Esophagus squamous epithelium (tissue), 5 donors: ENCODE measurements at regions not wholly inside any gene's neighbourhood (a gene's known extent, or its start where the extent isn't known, plus 50 kb on each side); places are given as distances from the start of the nearest gene placed in this dataset.

Source experiments
- DNase-seq: peaks from one replicate; lab custom pipeline; 2025; lab: John Stamatoyannopoulos, UW
- H3K27ac ChIP-seq, 4 donors: fragments of 200-600 bp; sonication (generic); one replicate each; pipeline ENCODE4 v1.5.1; 2016 to 2019; ENCODE audit warnings: mild to moderate bottlenecking in 1 of 4
- H3K27me3 ChIP-seq, 4 donors: fragments of 200-600 bp; sonication (generic); 1 replicate in 3 of 4; 2 replicates in 1 of 4; pipeline versions ENCODE4 v1.5.1 to v1.6.0; 2017 to 2021; ENCODE audit warnings: antibody characterized with exemption in 1 of 4
- H3K36me3 ChIP-seq, 3 donors: fragments of 200-600 bp; sonication (generic); one replicate each; pipeline ENCODE4 v1.5.1; 2016 to 2019
- H3K4me1 ChIP-seq, 3 donors: fragments of 200-600 bp; sonication (generic); one replicate each; pipeline ENCODE4 v1.5.1; 2017 to 2019
- H3K4me3 ChIP-seq, 4 donors: fragments of 200-600 bp; sonication (generic); 1 replicate in 3 of 4; 2 replicates in 1 of 4; pipeline ENCODE4 v1.5.1; 2016 to 2019; ENCODE audit warnings: mild to moderate bottlenecking in 2 of 4, moderate library complexity in 1 of 4
- H3K9me3 ChIP-seq, 3 donors: fragments of 200-600 bp; sonication (generic); one replicate each; pipeline ENCODE4 v1.5.1; 2016 to 2019
- POLR2A ChIP-seq, 4 donors: fragments of 450-650 bp; IDR thresholded peaks; one replicate each; pipeline ENCODE4 v1.6.1; 2017; ENCODE audit warnings: antibody characterized with exemption in 4 of 4, mild to moderate bottlenecking in 4 of 4, moderate library complexity in 3 of 4
- WGBS, 2 donors: methylation state at CpG; one replicate each; pipeline ENCODE4 v1.1.5; 2018; 5-methylcytosine and 5-hydroxymethylcytosine counted together
- intact Hi-C: fragments of 100-400 bp; cut with DNase I; formaldehyde crosslinking; loops from one replicate; pipeline ENCODE4 v1.15.0; 2022
- TF ChIP-seq, protein P1 (sequence below), 6 experiments: fragments of 450-650 bp in 4 of 6; fragments of 200-600 bp in 2 of 6; sonication (generic) in 2 of 6; IDR thresholded peaks; one replicate each; pipeline ENCODE4 v1.5.1; 2016 to 2019; ENCODE audit warnings: antibody characterized with exemption in 6 of 6, mild to moderate bottlenecking in 4 of 6, moderate library complexity in 4 of 6
- donor health status: DM: yes; HTN: yes; CAD: no.

- Histone ChIP-seq H3K27ac (no peak overlapping the region), H3K4me1 (no peaks in the 10 kb centered on the region), H3K36me3 (no peaks in the 10 kb centered on the region), H3K27me3 (peaks cover 0 to 14% (median 0%) of the 10 kb centered on the region in 4 donors), H3K4me3 (no peak overlapping the region), H3K9me3 (no peaks in the 10 kb centered on the region)
- intact Hi-C loops, result no loop called here
- 76 to 84% methylated on average over 4 of the region's 4 CpGs for WGBS, 2 donors
- TF ChIP-seq, protein P1, sequence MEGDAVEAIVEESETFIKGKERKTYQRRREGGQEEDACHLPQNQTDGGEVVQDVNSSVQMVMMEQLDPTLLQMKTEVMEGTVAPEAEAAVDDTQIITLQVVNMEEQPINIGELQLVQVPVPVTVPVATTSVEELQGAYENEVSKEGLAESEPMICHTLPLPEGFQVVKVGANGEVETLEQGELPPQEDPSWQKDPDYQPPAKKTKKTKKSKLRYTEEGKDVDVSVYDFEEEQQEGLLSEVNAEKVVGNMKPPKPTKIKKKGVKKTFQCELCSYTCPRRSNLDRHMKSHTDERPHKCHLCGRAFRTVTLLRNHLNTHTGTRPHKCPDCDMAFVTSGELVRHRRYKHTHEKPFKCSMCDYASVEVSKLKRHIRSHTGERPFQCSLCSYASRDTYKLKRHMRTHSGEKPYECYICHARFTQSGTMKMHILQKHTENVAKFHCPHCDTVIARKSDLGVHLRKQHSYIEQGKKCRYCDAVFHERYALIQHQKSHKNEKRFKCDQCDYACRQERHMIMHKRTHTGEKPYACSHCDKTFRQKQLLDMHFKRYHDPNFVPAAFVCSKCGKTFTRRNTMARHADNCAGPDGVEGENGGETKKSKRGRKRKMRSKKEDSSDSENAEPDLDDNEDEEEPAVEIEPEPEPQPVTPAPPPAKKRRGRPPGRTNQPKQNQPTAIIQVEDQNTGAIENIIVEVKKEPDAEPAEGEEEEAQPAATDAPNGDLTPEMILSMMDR (IDR thresholded peaks at IDR 0.05), result no peak
- no peak for TF ChIP-seq POLR2A (IDR thresholded peaks at IDR 0.05)
- DNase-seq, result no peak
These were observed 174.0 kb upstream of the PPP2R2B start for GRCh38 chr5:147052519-147052918.

- no peak overlapping the region for H3K4me3 ChIP-seq
- peaks cover 0 to 14% (median 0%) of the 10 kb centered on the region in 4 donors for H3K27me3 ChIP-seq
- H3K9me3 ChIP-seq, result no peaks in the 10 kb centered on the region
- H3K27ac ChIP-seq, result no peak overlapping the region
- no peak for TF ChIP-seq POLR2A (IDR thresholded peaks at IDR 0.05)
- TF ChIP-seq, protein P1 (IDR thresholded peaks at IDR 0.05), result no peak
- intact Hi-C loops, result no loop called here
- no peaks in the 10 kb centered on the region for H3K4me1 ChIP-seq
- DNase-seq, result no peak
- H3K36me3 ChIP-seq, result no peaks in the 10 kb centered on the region
- WGBS, 2 donors, result 44 to 54% methylated on average over 5 of the region's 5 CpGs
These were observed 176.7 kb upstream of the PPP2R2B start for GRCh38 chr5:147055089-147055826.

GRCh38 chr5:147055850-147056566 is 177.5 kb upstream of the PPP2R2B start:
- Histone ChIP-seq H3K36me3 (no peaks in the 10 kb centered on the region), H3K4me3 (no peak overlapping the region), H3K9me3 (no peaks in the 10 kb centered on the region), H3K4me1 (no peaks in the 10 kb centered on the region), H3K27me3 (peaks cover 0 to 14% (median 0%) of the 10 kb centered on the region in 4 donors), H3K27ac (no peak overlapping the region)
- no peak for TF ChIP-seq POLR2A (IDR thresholded peaks at IDR 0.05)
- TF ChIP-seq, protein P1 (IDR thresholded peaks at IDR 0.05), result no peak
- WGBS, 2 donors, result 28 to 29% methylated on average over 9 of the region's 9 CpGs
- intact Hi-C loops, result no loop called here
- no peak for DNase-seq

GRCh38 chr5:147057051-147057450 is 177.8 kb upstream of the STK32A start:
- no peak overlapping the region for H3K27ac ChIP-seq
- H3K4me1 ChIP-seq, result no peaks in the 10 kb centered on the region
- H3K9me3 ChIP-seq, result no peaks in the 10 kb centered on the region
- no peaks in the 10 kb centered on the region for H3K36me3 ChIP-seq
- WGBS, 2 donors, result 60 to 78% methylated on average over 1 of the region's 1 CpG
- intact Hi-C loops, result no loop called here
- H3K4me3 ChIP-seq, result no peak overlapping the region
- DNase-seq, result no peak
- TF ChIP-seq POLR2A (IDR thresholded peaks at IDR 0.05), result no peak
- TF ChIP-seq, protein P1 (IDR thresholded peaks at IDR 0.05), result no peak
- peaks cover 0 to 14% (median 0%) of the 10 kb centered on the region in 4 donors for H3K27me3 ChIP-seq

- H3K27me3 ChIP-seq, result no peaks in the 10 kb centered on the region
- no peaks in the 10 kb centered on the region for H3K4me1 ChIP-seq
- H3K4me3 ChIP-seq, result no peak overlapping the region
- no peaks in the 10 kb centered on the region for H3K9me3 ChIP-seq
- TF ChIP-seq POLR2A (IDR thresholded peaks at IDR 0.05), result no peak
- TF ChIP-seq, protein P1 (IDR thresholded peaks at IDR 0.05), result no peak
- intact Hi-C loops, result no loop called here
- no peak for DNase-seq
- no peak overlapping the region for H3K27ac ChIP-seq
- 61 to 72% methylated on average over 4 of the region's 4 CpGs for WGBS, 2 donors
- no peaks in the 10 kb centered on the region for H3K36me3 ChIP-seq
These were observed 173.4 kb upstream of the STK32A start for GRCh38 chr5:147061431-147061830.
